NCI-H345 treated with DMSO at 0.1 percent for 48 hours (cell line): ENCODE measurements at regions not wholly inside any gene's neighbourhood (a gene's known extent, or its start where the extent isn't known, plus 50 kb on each side); places are given as distances from the start of the nearest gene placed in this dataset.
"Not testable (repeated sequence)": the region's sequence is repeated elsewhere in the genome, so short reads cannot be mapped to it uniquely, and the experiment has no call there.

ENCODE experiments used
- DNase-seq: peaks from one replicate; lab custom pipeline; 2025; ENCODE audit not compliant: unreplicated experiment; lab: John Stamatoyannopoulos, UW

DNA sequence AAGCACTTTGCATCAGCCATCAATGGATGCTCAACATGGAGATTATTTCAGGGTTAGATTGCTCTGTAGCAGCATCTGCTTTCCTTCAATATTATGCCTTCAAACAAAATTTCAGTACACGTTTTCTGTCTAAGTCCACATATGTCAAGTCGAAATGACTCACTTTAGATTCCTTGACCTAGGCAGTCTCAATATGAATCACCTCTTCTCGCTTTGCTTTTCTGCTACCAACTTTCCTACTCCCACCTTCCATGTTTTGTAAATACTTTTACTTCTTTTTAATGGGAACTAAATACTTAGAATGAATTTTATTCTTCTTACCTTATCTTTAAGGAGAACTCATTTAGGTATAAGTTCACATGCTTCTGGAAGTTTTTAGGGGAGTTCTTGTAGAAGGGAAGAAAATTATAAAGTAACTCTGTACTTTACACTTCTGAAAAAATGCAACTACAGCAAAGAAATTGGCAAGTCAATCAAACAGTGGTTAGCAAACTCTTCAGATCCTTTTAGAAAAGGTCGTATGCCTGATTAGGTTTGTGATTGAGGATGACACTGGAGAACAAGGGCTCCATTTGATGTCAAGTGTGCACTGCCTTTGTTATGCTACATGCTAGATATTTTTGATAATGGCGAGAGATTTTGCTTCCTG lies 478.5 kb upstream of the SMARCA2 start:
- DNase-seq, result no peak

GRCh38 chr9:1538301-1538700 lies 476.8 kb upstream of the SMARCA2 start:
- DNase-seq, result no peak

DNA sequence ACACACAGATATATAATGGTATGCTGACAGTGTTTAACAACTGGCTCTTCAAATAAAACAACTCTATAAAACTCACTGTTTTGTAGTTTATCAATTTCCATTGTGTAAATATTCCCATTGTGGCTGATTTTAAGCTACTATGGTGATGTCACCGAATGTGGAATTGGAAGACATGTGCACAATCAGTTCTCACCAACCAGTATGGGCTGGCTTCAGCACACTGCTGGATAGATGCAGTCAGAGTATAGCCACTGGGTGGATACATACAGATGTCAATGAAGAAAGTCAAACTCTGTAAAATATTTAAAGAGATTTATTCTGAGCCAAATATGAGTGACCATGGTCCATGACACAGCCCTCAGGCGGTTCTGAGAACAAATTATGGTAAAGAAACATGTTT lies 475.9 kb upstream of the SMARCA2 start:
- DNase-seq, result no peak

DNA sequence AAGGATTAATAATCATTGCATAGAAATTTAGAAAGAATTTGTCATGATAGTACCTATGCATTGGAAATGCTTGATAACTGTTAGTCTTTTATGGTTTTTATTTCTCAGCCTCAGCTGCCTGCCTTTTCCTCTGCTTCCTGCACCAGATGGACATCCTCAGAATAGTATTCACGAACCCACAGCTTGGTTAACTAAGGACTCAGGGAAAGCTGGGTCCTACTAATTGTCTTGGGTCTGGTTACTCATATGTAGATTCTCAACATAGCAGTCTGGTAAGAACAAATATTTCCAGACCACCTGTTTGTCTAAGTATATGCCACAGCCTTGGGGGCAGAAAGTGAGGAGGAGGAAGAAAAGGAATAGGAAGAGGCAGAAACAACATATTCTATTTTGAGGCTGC lies 464.5 kb upstream of the SMARCA2 start:
- no peak for DNase-seq

DNA sequence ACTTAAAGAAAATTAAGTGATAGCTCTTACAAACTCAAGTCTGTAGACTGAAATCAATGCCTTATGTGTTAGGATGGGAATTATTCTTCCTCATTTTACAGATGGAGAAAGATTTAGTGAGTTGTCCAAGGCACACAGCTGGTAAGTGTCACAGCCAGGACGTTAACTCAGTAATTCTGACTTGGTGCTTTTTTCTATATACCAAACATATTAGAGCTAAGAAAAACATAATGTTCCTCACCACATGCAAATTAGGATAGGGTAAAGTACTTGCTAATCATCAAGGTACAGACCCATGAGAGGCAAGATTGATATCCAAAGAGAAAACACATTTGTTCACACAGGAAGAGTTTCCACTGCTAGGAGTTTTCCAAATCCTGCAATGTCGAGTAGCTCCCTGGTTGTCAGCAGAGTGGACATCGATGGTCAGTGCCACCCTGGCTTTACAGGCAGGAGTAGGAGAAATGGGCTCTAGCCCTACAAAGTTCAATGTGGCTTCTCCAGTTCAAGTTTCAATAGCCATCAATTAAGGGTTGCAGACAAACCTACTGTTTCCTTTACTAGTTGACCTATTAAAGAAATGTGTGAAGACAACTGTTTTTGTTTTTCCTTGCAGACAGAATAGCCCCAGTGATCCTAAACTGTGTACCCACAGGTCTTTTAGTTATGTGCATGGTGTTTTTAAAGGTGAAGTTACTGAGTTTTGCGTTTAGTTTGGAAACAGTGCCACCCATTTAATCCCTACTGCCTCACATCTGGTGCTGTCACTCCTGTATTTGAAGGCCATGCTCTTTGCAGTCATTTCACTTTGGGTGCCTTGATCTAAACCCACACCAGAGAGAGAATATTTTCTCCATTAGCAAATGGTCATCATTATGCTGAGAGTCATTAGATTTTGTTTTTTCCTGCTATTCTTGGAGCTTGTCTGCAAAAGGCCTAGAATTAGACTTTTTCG lies 460.8 kb upstream of the SMARCA2 start:
- no peak for DNase-seq

DNA sequence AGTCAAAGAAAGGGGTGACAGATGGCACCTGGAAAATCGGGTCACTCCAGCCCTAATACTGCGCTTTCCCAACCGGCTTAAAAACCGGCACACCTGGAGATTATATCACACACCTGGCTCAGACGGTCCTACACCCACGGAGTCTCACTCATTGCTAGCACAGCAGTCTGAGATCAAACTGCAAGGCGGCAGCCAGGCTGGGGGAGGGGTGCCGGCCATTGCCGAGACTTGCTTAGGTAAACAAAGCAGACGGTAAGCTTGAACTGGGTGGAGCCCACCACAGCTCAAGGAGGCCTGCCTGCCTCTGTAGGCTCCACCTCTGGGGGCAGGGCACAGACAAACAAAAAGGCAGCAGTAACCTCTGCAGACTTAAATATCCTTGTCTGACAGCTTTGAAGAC lies 456.5 kb upstream of the SMARCA2 start:
- not testable (repeated sequence) for DNase-seq

GRCh38 chr9:1575939-1576338 lies 439.2 kb upstream of the SMARCA2 start:
- DNase-seq, result no peak

- no peak for DNase-seq
Measured at GRCh38 chr9:1580215-1580614, 434.9 kb upstream of the SMARCA2 start.

GRCh38 chr9:1581926-1582325 lies 433.2 kb upstream of the SMARCA2 start:
- no peak for DNase-seq

- no peak for DNase-seq
Measured at GRCh38 chr9:1591310-1591709, 423.8 kb upstream of the SMARCA2 start.

DNA sequence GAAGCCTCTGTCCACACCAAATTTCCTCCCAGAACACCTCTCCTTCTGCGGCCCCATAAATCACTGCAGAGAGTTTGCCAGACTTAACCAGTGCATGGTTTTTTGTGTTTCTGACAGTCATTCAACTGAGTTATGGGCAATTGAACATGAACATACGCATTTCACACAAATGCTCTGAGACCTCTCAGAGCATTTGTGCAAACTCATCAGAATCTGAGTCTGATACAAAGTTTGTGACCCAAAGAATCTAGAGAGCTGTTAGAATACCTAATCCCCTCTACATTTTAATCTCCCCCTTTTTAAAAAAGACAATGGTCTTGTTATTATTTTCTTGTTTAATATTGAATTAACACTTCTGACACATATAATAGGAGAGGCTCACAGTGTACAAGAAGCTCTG lies 416.9 kb upstream of the SMARCA2 start:
- no peak for DNase-seq

DNA sequence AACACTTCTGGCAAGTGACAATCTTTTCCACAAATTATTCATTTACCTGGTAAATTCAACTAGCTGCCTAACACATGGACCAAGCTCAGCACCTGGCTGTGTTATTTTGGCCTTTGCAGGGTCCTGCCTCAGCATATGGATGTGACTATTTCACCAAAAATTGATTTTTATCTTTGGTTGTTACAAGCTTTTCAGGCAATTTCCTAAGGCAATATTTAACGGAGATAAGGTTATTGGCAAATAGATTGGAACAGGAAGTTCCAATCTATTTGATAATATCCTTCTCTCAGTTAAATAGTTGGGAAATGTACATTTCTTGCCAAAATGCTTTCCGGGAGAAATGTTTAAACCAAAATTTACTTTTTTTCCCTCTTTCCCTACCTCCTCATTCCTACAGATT lies 415.2 kb upstream of the SMARCA2 start:
- no peak for DNase-seq

GRCh38 chr9:1604942-1605560 lies 410.1 kb upstream of the SMARCA2 start:
- peak; percentile 21 for DNase-seq

GRCh38 chr9:1606253-1606652 lies 408.9 kb upstream of the SMARCA2 start:
- no peak for DNase-seq

GRCh38 chr9:1612886-1613285 lies 402.3 kb upstream of the SMARCA2 start:
- DNase-seq, result no peak

DNA sequence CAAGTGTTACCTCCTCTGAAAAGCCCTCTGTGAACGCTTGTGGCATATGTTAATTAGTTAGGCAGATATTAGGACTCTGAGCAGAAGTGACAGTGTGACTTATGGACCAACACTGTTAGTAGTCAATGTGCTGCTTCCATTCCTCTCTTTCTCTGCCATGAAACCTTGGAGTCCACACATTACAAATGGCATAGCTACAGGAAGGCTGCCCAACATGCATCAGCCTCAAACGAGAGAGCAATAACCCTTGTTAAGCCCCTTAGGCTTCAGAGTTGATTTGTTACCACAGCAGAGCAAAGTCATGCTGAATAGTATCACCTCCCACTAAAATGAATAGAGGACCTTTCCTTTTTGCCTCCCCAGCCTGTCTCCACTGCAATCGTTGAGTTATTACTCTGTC lies 397.7 kb upstream of the SMARCA2 start:
- DNase-seq, result no peak

GRCh38 chr9:1619915-1620710 lies 395.0 kb upstream of the SMARCA2 start:
- no peak for DNase-seq

GRCh38 chr9:1637401-1637800 lies 377.7 kb upstream of the SMARCA2 start:
- no peak for DNase-seq

DNA sequence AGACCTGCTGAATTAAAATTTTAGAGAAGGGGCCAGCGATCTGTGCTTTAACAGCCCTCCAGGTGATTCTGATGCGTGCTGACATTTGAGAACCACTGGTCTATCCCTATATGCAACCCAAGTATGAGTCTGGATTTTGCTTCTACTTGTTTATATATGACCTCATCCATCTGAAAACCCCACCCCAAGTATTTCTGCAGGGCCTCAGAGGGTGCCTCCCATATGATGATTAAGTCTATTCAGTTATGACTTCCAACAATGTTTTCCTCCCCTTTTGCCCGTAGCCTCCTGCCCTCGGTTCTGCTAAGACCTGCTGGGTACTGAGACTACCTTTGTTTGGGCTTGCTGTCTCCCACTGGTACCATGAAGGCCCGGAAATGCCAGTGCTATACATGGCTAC lies 376.0 kb upstream of the SMARCA2 start:
- no peak for DNase-seq

DNA sequence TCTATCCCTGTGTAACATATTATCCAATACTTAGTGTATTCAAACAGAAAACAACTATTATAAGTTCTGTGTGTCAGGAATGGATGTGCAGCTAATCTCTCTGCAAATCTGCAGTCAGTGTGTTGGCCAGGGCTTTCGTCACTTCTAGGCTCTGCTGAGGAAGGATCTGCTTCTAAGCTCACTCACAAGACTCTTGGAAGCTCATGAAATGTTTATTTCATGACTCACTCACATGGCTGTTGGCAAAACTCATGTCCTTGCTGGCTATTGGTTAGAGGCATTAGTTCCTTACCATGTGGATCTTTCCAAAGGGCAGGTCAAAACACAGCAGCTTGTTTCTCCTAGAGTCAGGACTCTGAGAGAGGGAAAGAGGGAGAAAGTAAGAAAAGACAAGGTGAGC lies 367.4 kb upstream of the SMARCA2 start:
- no peak for DNase-seq

DNA sequence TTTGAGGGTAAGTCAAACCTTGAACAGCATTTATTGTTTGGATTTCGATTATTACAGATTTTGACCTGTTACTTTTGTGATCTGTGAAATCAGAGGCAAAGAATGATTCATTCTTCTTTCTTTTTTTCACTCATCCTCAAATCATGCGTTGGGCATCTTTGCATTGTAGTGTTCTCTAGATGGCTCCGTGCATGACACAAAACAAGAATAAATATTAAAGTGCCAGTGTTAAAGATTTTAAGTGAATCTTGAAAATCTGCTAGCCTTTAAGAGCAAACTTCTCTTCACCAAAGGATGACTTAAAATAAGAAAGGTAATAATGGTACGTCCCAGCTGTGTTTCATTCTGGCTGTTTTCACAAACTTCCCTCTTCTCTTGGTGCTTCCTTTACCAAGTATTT lies 361.9 kb upstream of the SMARCA2 start:
- DNase-seq, result no peak
